GM21717 (cell line): ENCODE measurements at regions not wholly inside any gene's neighbourhood (a gene's known extent, or its start where the extent isn't known, plus 50 kb on each side); places are given as distances from the start of the nearest gene placed in this dataset.
"Not testable (repeated sequence)": the region's sequence is repeated elsewhere in the genome, so short reads cannot be mapped to it uniquely, and the experiment has no call there.

ENCODE experiments used
- ATAC-seq: cut with Tn5 transposase; IDR thresholded peaks from one replicate; pipeline ENCODE4 v1.9.1; 2021; ENCODE audit warnings: mild to moderate bottlenecking, moderate library complexity; ENCODE audit not compliant: unreplicated experiment

DNA sequence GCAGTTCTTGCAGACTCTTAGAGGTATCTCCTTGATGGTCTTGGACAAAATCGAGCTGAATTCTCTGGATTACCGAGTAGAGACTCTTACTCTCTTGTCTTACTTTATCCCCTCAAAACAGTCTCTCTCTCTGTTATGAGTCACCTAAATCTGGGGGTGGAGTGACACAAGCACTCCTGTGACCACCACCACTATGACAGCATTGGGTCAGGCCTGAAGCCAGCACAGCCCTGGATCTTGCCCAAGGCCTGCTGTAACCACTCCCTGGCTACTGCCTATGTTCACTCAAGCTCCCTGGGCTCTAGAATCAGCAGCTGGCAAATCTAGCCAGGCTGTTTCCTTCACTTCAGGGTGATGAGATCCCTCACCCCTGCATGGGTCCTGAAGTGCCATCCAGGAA lies 662.5 kb downstream of the LUZP2 start:
- no peak for ATAC-seq

DNA sequence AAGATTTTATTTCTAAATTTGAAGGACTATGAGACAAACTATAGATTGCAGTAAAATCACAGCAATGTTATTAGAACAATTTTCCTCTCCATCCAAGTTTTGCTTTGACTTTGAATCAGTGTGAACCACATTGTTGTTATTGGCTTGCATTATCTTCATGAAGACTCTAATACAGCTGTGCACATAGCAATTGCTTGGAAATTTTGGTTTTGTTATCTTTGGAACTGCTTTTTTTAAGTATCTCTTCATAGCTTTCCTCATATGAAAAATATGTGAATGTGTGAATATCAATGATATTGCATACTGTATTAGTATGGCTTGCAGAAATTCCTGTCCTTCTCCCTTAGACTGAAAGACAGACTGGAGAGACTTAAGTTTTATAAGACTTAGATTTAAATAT lies 666.6 kb downstream of the LUZP2 start:
- ATAC-seq, result no peak

DNA sequence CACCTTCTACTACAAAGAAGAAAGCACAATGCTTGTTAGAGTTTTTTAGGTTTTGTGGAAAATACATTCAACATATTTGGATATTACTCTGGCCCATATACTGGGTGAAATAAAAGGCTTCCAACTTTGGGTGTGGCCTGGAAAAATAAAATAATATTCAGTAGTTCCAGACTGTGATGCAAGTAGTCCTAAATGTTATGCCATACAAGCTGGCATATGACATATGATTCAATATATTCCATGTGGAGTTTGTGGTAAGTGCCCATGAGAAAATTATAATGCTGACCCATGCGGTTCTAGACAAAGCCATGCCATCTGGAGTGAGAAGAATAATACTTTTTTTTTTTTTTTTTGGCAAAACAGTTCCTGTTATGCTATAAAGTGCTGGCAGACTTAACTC lies 683.3 kb downstream of the LUZP2 start:
- no peak for ATAC-seq

DNA sequence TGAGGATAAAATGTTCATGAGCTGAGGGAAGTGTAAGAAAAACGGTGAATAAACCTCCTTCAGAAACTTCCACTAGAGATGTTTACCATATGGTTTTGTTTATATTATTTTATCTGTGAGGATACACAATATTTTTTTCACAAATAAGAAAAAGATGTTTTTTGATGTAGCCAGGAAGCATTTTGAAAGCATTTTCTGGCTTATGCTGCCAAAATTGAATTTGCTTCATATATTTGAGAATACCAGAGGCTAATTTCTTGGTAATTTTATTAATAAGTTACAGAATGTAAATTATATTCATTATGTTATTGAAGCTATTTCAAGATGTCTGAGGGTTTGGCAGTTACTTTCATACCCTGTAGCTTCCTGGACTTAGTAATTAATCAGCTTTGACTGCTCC lies 686.6 kb downstream of the LUZP2 start:
- no peak for ATAC-seq

DNA sequence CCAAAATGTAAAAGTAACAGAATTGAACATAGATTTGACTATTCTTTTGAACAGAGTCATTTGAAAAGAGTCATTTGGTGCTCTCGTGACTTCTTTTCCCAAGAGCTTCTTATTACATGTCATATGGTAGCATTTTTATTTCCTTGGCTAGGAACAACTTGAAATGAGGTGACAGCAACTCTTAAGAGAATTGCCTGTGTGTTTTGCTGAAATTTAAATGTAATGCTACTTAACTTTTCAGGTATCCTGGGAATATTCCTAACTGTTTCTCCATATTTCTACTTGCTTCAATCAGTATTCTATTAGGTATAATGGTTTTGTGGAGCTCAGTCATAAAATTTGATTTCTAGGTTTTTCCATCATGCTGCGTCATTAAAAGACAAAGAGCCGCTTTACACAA lies 700.7 kb downstream of the LUZP2 start:
- ATAC-seq, result no peak

GRCh38 chr11:25198704-25199103 lies 701.9 kb downstream of the LUZP2 start:
- no peak for ATAC-seq

- ATAC-seq, result no peak
Measured at GRCh38 chr11:25200925-25201324, 704.1 kb downstream of the LUZP2 start.

GRCh38 chr11:25206762-25207161 lies 709.9 kb downstream of the LUZP2 start:
- no peak for ATAC-seq

DNA sequence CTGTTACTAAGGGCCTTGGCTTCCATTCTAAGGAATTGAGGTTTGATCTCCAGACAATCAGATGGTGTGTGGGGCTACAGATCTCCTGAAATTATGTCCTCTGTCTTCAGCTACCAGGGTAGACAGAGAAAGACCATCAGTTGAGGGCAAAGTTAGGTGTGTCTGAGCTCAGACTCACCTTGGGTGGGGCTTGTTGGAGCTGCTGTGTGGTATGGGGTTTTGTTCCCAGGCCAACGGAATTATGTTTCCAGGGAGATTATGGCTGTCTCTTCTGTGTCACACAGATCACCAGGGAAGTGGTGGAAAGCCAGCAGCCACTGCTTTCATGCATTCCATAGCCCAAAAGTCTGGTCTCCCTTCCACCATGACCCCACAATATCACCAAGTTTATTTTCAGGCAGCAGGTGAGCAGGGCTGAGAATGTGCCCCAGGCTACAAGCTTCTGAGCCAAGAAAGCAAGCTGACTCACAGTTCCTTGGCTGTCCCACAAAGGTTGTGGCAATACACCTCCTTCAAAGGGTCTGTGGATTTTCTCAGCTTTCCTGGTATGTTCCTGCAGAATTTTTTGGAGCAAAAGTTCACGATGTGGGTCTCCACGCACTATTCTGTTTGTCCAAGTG lies 714.9 kb downstream of the LUZP2 start:
- no peak for ATAC-seq

DNA sequence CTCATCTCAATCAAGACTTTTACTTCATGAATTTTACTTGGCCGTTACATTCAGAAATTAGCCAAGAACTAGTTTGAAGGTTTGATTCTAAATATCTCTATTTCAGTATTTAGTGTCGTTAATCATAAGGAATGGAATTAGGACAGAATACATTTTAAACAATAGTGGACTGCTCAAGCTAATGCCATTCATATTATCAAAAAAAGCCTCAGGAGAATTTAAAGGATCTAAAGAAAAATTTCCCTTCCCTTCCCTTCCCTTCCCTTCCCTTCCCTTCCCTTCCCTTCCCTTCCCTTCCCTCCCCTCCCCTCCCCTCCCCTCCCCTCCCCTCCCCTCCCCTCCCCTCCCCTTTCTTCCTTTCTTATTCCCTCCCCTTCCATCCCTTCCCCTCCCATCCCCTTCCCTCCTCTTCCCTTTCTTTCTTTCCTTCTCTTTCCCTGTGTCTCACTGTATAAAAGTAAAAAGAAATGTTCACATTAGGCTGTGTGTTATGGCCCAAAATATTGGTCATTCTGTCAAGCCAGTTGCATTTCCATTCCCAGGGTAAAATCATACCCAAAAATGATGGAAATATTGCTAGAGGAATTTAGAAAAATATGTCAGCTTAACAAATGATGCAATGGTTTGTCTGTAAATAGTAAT lies 717.8 kb downstream of the LUZP2 start:
- ATAC-seq, result no peak

- ATAC-seq, result no peak
Measured at GRCh38 chr11:25218036-25218435, 721.2 kb downstream of the LUZP2 start.

- ATAC-seq, result no peak
Measured at GRCh38 chr11:25225078-25225477, 728.2 kb downstream of the LUZP2 start.

GRCh38 chr11:25242928-25243327 lies 746.1 kb downstream of the LUZP2 start:
- no peak for ATAC-seq

- no peak for ATAC-seq
Measured at GRCh38 chr11:25244126-25244525, 747.3 kb downstream of the LUZP2 start.

DNA sequence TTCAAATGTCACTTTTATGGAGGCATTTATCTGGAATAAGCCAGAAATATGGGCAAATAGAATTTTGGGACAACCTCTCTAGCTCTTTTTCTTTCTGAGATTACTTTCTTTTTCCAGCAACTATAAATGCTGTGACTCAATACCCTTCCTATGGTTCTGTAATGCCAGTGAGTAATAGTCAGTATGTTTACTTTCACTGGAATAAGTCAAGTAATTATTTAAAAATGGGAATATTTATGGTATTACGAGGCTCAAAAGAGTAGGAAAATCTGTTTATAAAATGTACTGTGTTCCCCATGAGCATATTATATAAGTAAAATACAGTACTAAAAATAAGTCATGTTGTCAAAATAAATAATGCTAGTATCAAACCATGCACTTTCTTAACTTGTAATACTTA lies 750.5 kb downstream of the LUZP2 start:
- no peak for ATAC-seq

DNA sequence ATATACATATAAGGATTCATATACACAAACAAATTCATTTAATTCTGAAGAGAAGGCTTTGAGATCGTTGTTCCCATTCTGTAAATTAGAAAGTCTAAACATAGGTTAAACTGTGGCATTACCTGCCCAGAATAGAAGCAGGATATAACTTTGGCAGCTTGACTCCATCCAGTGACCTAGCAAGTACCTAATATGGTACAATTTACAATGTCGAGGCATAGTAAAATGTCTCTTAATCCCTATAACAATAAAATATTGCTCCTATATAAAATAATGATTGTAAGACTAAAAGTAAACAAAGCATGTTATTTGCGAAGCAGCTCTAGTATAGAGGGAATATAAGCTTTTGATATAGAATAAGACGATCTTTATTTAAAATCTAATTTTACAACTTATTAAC lies 756.0 kb downstream of the LUZP2 start:
- no peak for ATAC-seq

- not testable (repeated sequence) for ATAC-seq
Measured at GRCh38 chr11:25263861-25264260, 767.0 kb downstream of the LUZP2 start.

- ATAC-seq, result no peak
Measured at GRCh38 chr11:25271301-25271700, 774.4 kb downstream of the LUZP2 start.

DNA sequence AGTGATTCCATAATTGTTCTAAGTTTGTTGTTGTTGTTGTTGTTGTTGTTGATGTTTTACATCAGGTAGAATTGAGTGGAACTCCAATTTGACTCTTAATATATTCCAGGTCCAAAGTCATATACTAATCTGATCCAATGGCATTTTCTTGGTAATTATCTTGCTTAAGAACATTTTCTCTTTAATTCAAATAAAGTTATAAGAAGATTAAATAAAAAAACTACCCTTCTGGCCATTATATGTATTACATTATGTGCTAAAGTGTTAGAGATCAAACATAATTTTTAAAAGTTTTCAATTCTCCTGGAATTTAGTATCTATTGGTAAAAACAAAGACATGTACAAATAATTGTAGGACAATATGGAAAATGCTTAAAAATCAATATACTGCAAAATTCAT lies 775.4 kb downstream of the LUZP2 start:
- no peak for ATAC-seq

GRCh38 chr11:25280821-25281220 lies 784.0 kb downstream of the LUZP2 start:
- not testable (repeated sequence) for ATAC-seq

DNA sequence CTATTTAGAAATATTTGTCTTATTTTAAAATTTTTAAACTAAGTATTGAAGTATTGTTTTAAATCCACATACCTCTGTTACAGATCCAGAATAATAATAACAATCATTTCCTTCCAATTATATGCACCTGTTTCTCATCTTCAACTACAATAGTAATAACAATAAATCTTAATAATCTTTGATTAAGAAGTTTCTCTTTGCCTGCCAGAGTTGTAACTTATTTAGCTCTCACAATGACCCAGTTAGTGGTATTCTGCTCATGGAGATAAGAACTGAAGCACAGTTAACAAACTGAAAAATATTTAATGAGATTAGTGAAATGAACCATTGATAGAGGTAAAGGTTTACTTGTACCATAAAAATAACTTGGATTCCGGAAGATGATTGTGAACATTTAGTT lies 796.3 kb downstream of the LUZP2 start:
- no peak for ATAC-seq

DNA sequence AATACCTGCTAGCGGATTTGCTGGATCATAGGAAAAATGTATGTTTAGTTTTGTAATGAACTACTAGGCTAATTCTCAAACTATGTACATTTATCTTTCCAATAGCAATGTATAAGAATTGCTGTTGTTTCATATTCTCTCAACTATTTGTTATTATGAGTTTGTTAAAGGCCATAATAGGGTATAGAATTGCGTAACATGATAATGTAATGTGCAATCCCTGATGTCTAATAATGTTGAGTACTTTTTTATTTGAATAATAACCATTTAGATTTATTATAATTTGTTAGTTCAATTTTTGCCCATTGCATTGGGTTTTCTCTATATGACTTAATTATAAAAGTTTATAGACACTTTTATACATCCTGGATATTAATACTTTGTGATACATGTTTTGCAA lies 801.6 kb downstream of the LUZP2 start:
- no peak for ATAC-seq

DNA sequence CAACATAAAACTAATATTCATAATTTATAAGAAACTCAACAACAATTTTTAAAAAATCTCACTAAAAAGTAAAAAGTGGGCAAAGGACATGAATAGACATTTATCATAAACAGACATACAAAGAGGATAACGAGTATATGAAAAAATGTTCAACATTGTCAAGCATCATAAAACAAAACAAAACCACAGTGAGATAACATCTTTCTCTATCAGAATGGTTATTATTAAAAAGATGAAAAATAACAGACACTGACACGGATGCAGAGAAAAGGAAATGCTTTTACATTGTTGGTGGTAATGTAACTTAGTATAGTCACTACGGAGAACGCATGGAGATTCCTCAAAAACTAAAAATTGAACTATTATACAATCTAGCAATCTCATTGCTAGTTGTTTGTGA lies 813.0 kb downstream of the LUZP2 start:
- no peak for ATAC-seq
